Peyer's patch (tissue), 4 donors: ENCODE measurements at regions not wholly inside any gene's neighbourhood (a gene's known extent, or its start where the extent isn't known, plus 50 kb on each side); places are given as distances from the start of the nearest gene placed in this dataset.

Experiments
- DNase-seq, 3 donors: peaks; one replicate each; pipeline ENCODE4 v3.0.0-alpha.2; 2017 to 2019
- H3K27ac ChIP-seq, 4 donors: fragments of 200-600 bp; sonication (generic); one replicate each; pipeline ENCODE4 v1.5.1; 2016 to 2019
- H3K27me3 ChIP-seq, 2 donors: fragments of 200-600 bp; sonication (generic); one replicate each; pipeline ENCODE4 v1.5.1; 2019
- H3K36me3 ChIP-seq, 3 donors: fragments of 200-600 bp; sonication (generic); one replicate each; pipeline ENCODE4 v1.5.1; 2016 to 2019
- H3K4me1 ChIP-seq, 4 donors: fragments of 200-600 bp; sonication (generic); one replicate each; pipeline ENCODE4 v1.5.1; 2016 to 2019
- H3K4me3 ChIP-seq, 4 donors: fragments of 200-600 bp; sonication (generic); 1 replicate in 3 of 4; 2 replicates in 1 of 4; pipeline ENCODE4 v1.5.1; 2016 to 2019; ENCODE audit warnings: mild to moderate bottlenecking in 1 of 4
- H3K9me3 ChIP-seq, 4 donors: fragments of 200-600 bp; sonication (generic); one replicate each; pipeline ENCODE4 v1.5.1; 2016 to 2019; ENCODE audit warnings: mild to moderate bottlenecking in 1 of 4
- POLR2A ChIP-seq, 2 donors: fragments of 450-650 bp; IDR thresholded peaks; one replicate each; pipeline ENCODE4 v1.5.1; 2017; ENCODE audit warnings: antibody characterized with exemption in 2 of 2, mild to moderate bottlenecking in 2 of 2, moderate library complexity in 2 of 2
- TF ChIP-seq, protein P1 (sequence below), 6 experiments: fragments of 450-650 bp in 4 of 6; fragments of 200-600 bp in 2 of 6; sonication (generic) in 1 of 6; IDR thresholded peaks; one replicate each; pipeline ENCODE4 v1.5.1; 2017 to 2019; ENCODE audit warnings: antibody characterized with exemption in 6 of 6, mild to moderate bottlenecking in 3 of 6, moderate library complexity in 1 of 6

DNA sequence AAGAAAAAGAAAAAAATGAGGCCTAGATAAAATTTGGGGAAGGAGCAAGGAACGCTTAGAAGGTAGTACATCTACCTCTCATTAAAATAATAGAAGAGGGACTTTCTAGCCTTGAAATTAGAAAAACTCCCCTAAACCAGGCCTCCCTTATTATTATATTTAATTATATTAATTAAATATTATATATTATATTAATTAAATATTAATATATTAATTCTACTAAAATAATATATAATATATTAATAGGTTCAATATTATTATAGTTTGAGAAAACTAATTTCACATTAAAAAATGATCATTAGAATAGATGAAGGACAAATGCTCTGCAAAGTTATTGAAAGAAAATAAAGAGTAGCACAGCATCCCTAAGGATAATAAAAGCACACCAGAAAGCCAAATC, 449.4 kb downstream of the NBAS start:
- DNase-seq = no peak
- TF ChIP-seq POLR2A (IDR thresholded peaks at IDR 0.05) = no peak
- TF ChIP-seq, protein P1, sequence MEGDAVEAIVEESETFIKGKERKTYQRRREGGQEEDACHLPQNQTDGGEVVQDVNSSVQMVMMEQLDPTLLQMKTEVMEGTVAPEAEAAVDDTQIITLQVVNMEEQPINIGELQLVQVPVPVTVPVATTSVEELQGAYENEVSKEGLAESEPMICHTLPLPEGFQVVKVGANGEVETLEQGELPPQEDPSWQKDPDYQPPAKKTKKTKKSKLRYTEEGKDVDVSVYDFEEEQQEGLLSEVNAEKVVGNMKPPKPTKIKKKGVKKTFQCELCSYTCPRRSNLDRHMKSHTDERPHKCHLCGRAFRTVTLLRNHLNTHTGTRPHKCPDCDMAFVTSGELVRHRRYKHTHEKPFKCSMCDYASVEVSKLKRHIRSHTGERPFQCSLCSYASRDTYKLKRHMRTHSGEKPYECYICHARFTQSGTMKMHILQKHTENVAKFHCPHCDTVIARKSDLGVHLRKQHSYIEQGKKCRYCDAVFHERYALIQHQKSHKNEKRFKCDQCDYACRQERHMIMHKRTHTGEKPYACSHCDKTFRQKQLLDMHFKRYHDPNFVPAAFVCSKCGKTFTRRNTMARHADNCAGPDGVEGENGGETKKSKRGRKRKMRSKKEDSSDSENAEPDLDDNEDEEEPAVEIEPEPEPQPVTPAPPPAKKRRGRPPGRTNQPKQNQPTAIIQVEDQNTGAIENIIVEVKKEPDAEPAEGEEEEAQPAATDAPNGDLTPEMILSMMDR (IDR thresholded peaks at IDR 0.05) = no peak
- H3K4me3 ChIP-seq = no peak overlapping the region
- no peak overlapping the region for H3K27ac ChIP-seq
- peaks cover 0 to 3% (median 0%) of the 10 kb centered on the region in 4 donors for H3K9me3 ChIP-seq
- no peaks in the 10 kb centered on the region for H3K4me1 ChIP-seq
- H3K36me3 ChIP-seq = no peaks in the 10 kb centered on the region
- H3K27me3 ChIP-seq = no peaks in the 10 kb centered on the region

DNA sequence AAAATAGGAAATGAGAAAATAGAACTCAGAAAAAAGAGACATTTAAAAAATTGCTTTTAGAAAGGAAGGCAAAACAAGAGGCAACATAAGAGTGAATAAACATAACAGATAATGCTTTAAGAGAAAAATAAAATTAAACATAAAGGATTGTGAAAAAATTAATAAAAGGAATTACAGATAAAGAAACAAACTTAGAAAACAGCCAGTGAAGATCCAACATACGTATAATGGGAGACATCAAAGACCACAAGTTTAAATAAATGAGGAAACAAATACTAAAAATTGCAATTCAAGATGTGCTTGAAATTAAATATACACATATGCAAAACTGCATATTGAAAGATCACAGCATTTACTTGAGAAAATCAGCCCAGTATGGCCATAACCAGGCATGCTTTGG, 448.9 kb downstream of the NBAS start:
- no peak overlapping the region for H3K27ac ChIP-seq
- H3K4me1 ChIP-seq = no peaks in the 10 kb centered on the region
- DNase-seq = no peak
- H3K9me3 ChIP-seq = peaks cover 0 to 3% (median 0%) of the 10 kb centered on the region in 4 donors
- no peaks in the 10 kb centered on the region for H3K36me3 ChIP-seq
- no peaks in the 10 kb centered on the region for H3K27me3 ChIP-seq
- no peak overlapping the region for H3K4me3 ChIP-seq
- TF ChIP-seq, protein P1 (IDR thresholded peaks at IDR 0.05) = no peak
- TF ChIP-seq POLR2A (IDR thresholded peaks at IDR 0.05) = no peak

DNA sequence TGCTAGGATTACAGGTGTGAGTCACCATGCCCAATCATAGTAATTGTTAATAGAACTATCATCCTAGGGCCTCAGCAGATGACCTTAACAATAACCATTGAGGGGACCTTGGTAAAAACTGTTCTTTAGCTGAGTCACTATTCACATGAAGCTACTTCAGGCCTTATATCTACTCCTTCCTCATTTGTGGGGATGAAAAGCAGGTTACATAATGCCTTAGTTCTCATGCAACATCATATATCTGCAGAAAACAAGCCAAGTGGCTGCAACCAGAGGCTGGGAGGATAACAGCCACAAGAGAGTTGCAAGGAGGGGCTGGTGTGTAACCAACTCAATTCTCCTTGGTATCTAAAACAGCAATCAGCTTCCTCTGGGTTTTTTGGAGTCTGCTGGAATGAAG, 445.4 kb downstream of the NBAS start:
- no peak for TF ChIP-seq POLR2A (IDR thresholded peaks at IDR 0.05)
- TF ChIP-seq, protein P1 (IDR thresholded peaks at IDR 0.05) = no peak
- Histone ChIP-seq H3K36me3 (no peaks in the 10 kb centered on the region), H3K27ac (no peak overlapping the region), H3K4me3 (no peak overlapping the region), H3K4me1 (no peaks in the 10 kb centered on the region), H3K9me3 (peaks cover 0 to 3% (median 0%) of the 10 kb centered on the region in 4 donors), H3K27me3 (no peaks in the 10 kb centered on the region)
- DNase-seq = no peak

DNA sequence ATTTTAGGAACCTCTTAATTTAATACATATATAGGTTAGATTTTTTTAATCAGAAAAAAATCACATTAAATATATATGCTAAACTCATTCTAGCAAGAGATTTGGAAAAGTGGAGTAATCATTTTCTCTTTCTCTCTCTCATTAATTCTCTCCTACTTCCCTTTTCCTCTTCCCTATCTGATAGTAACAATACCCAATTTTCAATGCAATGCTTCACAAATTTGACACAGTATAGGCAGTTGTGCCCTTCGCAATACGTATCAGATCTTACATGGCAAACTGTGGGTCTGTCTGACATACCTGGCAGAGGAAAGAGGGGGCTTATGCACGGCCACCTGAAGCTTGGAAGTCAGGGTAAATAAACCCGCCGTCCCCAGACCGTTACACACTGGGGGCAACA, 444.3 kb downstream of the NBAS start:
- Histone ChIP-seq H3K36me3 (no peaks in the 10 kb centered on the region), H3K9me3 (peaks cover 0 to 3% (median 0%) of the 10 kb centered on the region in 4 donors), H3K4me3 (no peak overlapping the region), H3K27me3 (no peaks in the 10 kb centered on the region), H3K4me1 (no peaks in the 10 kb centered on the region), H3K27ac (no peak overlapping the region)
- TF ChIP-seq, protein P1 (IDR thresholded peaks at IDR 0.05) = no peak
- no peak for TF ChIP-seq POLR2A (IDR thresholded peaks at IDR 0.05)
- DNase-seq = no peak
